Thyroid gland (tissue), 4 donors: ENCODE measurements at regions not wholly inside any gene's neighbourhood (a gene's known extent, or its start where the extent isn't known, plus 50 kb on each side); places are given as distances from the start of the nearest gene placed in this dataset.

Experiments used
- DNase-seq, 2 donors: peaks; one replicate each; pipeline ENCODE4 v3.0.0-alpha.2; 2019
- H3K27ac ChIP-seq, 3 donors: fragments of 200-600 bp; sonication (generic); 1 replicate in 2 of 3; 2 replicates in 1 of 3; pipeline ENCODE4 v1.5.1; 2016 to 2019; ENCODE audit warnings: mild to moderate bottlenecking in 1 of 3, moderate library complexity in 1 of 3
- H3K27me3 ChIP-seq: fragments of 200-600 bp; sonication (generic); one replicate; pipeline ENCODE4 v1.5.1; 2019
- H3K36me3 ChIP-seq, 2 donors: fragments of 200-600 bp; sonication (generic); one replicate each; pipeline ENCODE4 v1.5.1; 2016 to 2019
- H3K4me1 ChIP-seq, 2 donors: fragments of 200-600 bp; sonication (generic); one replicate each; pipeline ENCODE4 v1.5.1; 2017 to 2019
- H3K4me3 ChIP-seq, 3 donors: fragments of 200-600 bp; sonication (generic); replicated peaks in 1 of 3; 1 replicate in 2 of 3; 2 replicates in 1 of 3; pipeline ENCODE4 v1.5.1; 2016; ENCODE audit warnings: mild to moderate bottlenecking in 1 of 3
- H3K9me3 ChIP-seq: fragments of 200-600 bp; sonication (generic); one replicate; pipeline ENCODE4 v1.5.1; 2017
- CTCF ChIP-seq, 6 experiments: fragments of 200-600 bp in 3 of 6; fragments of 450-650 bp in 3 of 6; sonication (generic) in 3 of 6; IDR thresholded peaks; one replicate each; pipeline ENCODE4 v1.5.1; 2016 to 2019; ENCODE audit warnings: antibody characterized with exemption in 6 of 6, mild to moderate bottlenecking in 2 of 6, inconsistent platforms in 1 of 6, moderate library complexity in 1 of 6
- POLR2A ChIP-seq, 2 donors: fragments of 450-650 bp; IDR thresholded peaks; one replicate each; pipeline ENCODE4 v1.6.1; 2017; ENCODE audit warnings: antibody characterized with exemption in 2 of 2, mild to moderate bottlenecking in 2 of 2, moderate library complexity in 1 of 2
- WGBS, 2 donors: methylation state at CpG; one replicate each; pipeline ENCODE4 v1.1.5; 2017; 5-methylcytosine and 5-hydroxymethylcytosine counted together
- intact Hi-C: fragments of 100-400 bp; cut with DNase I; formaldehyde crosslinking; loops from one replicate; pipeline ENCODE4 v1.15.1; 2023

GRCh38 chr11:119560291-119560690 lies 137.3 kb upstream of the THY1 start:
- no peaks in the 10 kb centered on the region for H3K27me3 ChIP-seq
- TF ChIP-seq CTCF (IDR thresholded peaks at IDR 0.05) (no peak), POLR2A (IDR thresholded peaks at IDR 0.05) (no peak)
- 74 to 90% methylated on average over 4 to 5 of the region's 6 CpGs for WGBS, 2 donors
- H3K4me3 ChIP-seq = no peak overlapping the region
- H3K36me3 ChIP-seq = no peaks in the 10 kb centered on the region
- H3K27ac ChIP-seq = no peak overlapping the region
- intact Hi-C loops = no loop called here
- H3K4me1 ChIP-seq = no peaks in the 10 kb centered on the region
- no peaks in the 10 kb centered on the region for H3K9me3 ChIP-seq
- DNase-seq = no peak

GRCh38 chr11:119552106-119552485 lies 129.1 kb upstream of the THY1 start:
- no peak for DNase-seq
- no peaks in the 10 kb centered on the region for H3K27me3 ChIP-seq
- H3K4me3 ChIP-seq = no peak overlapping the region
- intact Hi-C loops = no loop called here
- H3K36me3 ChIP-seq = no peaks in the 10 kb centered on the region
- H3K4me1 ChIP-seq = no peaks in the 10 kb centered on the region
- TF ChIP-seq POLR2A (IDR thresholded peaks at IDR 0.05) (no peak), CTCF (IDR thresholded peaks at IDR 0.05) (no peak)
- H3K27ac ChIP-seq = no peak overlapping the region
- H3K9me3 ChIP-seq = no peaks in the 10 kb centered on the region

- intact Hi-C loops = no loop called here
- DNase-seq = no peak
- no peaks in the 10 kb centered on the region for H3K27me3 ChIP-seq
- no peak for TF ChIP-seq CTCF (IDR thresholded peaks at IDR 0.05)
- no peak for TF ChIP-seq POLR2A (IDR thresholded peaks at IDR 0.05)
- no peak overlapping the region for H3K27ac ChIP-seq
- H3K4me3 ChIP-seq = no peak overlapping the region
- no peaks in the 10 kb centered on the region for H3K9me3 ChIP-seq
- WGBS, 2 donors = 49 to 55% methylated on average over 5 of the region's 5 CpGs
- no peaks in the 10 kb centered on the region for H3K4me1 ChIP-seq
- no peaks in the 10 kb centered on the region for H3K36me3 ChIP-seq
Observed at GRCh38 chr11:119551420-119552105, 128.6 kb upstream of the THY1 start.

- no peaks in the 10 kb centered on the region for H3K4me1 ChIP-seq
- 42 to 68% methylated on average over 2 of the region's 2 CpGs for WGBS, 2 donors
- intact Hi-C loops = no loop called here
- TF ChIP-seq CTCF (IDR thresholded peaks at IDR 0.05) (no peak), POLR2A (IDR thresholded peaks at IDR 0.05) (no peak)
- no peaks in the 10 kb centered on the region for H3K36me3 ChIP-seq
- no peaks in the 10 kb centered on the region for H3K27me3 ChIP-seq
- no peak overlapping the region for H3K4me3 ChIP-seq
- no peaks in the 10 kb centered on the region for H3K9me3 ChIP-seq
- DNase-seq = no peak
- no peak overlapping the region for H3K27ac ChIP-seq
Observed at GRCh38 chr11:119550053-119550752, 127.2 kb upstream of the THY1 start.

- no peaks in the 10 kb centered on the region for H3K9me3 ChIP-seq
- no peaks in the 10 kb centered on the region for H3K4me1 ChIP-seq
- no peak for DNase-seq
- no peak for TF ChIP-seq POLR2A (IDR thresholded peaks at IDR 0.05)
- TF ChIP-seq CTCF (IDR thresholded peaks at IDR 0.05) = no peak
- WGBS, 2 donors = 73 to 84% methylated on average over 5 of the region's 5 CpGs
- H3K36me3 ChIP-seq = no peaks in the 10 kb centered on the region
- intact Hi-C loops = no loop called here
- H3K27ac ChIP-seq = no peak overlapping the region
- no peaks in the 10 kb centered on the region for H3K27me3 ChIP-seq
- H3K4me3 ChIP-seq = no peak overlapping the region
Observed at GRCh38 chr11:119547511-119547910, 124.5 kb upstream of the THY1 start.
